PC-9 (cell line): ENCODE measurements at regions not wholly inside any gene's neighbourhood (a gene's known extent, or its start where the extent isn't known, plus 50 kb on each side); places are given as distances from the start of the nearest gene placed in this dataset.

Source experiments
- BruUV-seq: library from RNA; stranded (reverse); fragments of 400-500 nt; replicated peaks from 2 replicates; lab custom pipeline; 2021; lab: Mats Ljungman, UMichigan
- CTCF ChIA-PET: fragments of 300-600 bp; sonication (Branson Sonifier 250); formaldehyde crosslinking; loops from one replicate; lab custom pipeline; 2022; ENCODE audit warnings: antibody characterized with exemption; lab: Charles Lee
- POLR2A ChIA-PET: fragments of 300-600 bp; sonication (Branson Sonifier 250); formaldehyde crosslinking; loops from one replicate; lab custom pipeline; 2022; ENCODE audit warnings: antibody characterized with exemption; ENCODE audit not compliant: unreplicated experiment; lab: Charles Lee
- DNase-seq, 2 experiments: peaks; one replicate each; pipeline versions ENCODE4 v3.0.0 to v3.0.0-alpha.2; 2015 to 2022; ENCODE audit warnings: mixed read lengths in 1 of 2
- H2AFZ ChIP-seq: fragments of 200-600 bp; sonication (generic); 2 replicates; pipeline ENCODE4 v1.8.1; 2017; ENCODE audit warnings: antibody characterized with exemption
- H3F3A ChIP-seq: fragments of 200-600 bp; sonication (generic); 2 replicates; pipeline ENCODE4 v1.8.1; 2017; ENCODE audit warnings: antibody characterized with exemption, mild to moderate bottlenecking, low read depth; ENCODE audit not compliant: insufficient read depth
- H3K27ac ChIP-seq: fragments of 200-600 bp; sonication (generic); 2 replicates; pipeline ENCODE4 v1.6.1; 2016; ENCODE audit warnings: mixed run types
- H3K27me3 ChIP-seq: fragments of 200-600 bp; sonication (generic); 2 replicates; pipeline ENCODE4 v1.6.1; 2016; ENCODE audit warnings: low read depth, mixed run types; ENCODE audit not compliant: insufficient read depth
- H3K36me3 ChIP-seq: fragments of 200-600 bp; sonication (generic); 2 replicates; pipeline ENCODE4 v1.6.1; 2016; ENCODE audit warnings: low read depth, mixed run types
- H3K4me1 ChIP-seq: fragments of 200-600 bp; sonication (generic); replicated peaks from 2 replicates; pipeline ENCODE4 v1.6.1; 2016; ENCODE audit warnings: mixed run types; ENCODE audit not compliant: insufficient read depth
- H3K4me2 ChIP-seq: fragments of 200-600 bp; sonication (generic); 2 replicates; pipeline ENCODE4 v1.6.1; 2017; ENCODE audit warnings: mixed run types
- H3K4me3 ChIP-seq: fragments of 200-600 bp; sonication (generic); 2 replicates; pipeline ENCODE4 v1.6.1; 2016; ENCODE audit warnings: mixed run types
- H3K79me2 ChIP-seq: fragments of 200-600 bp; sonication (generic); 2 replicates; pipeline ENCODE4 v1.6.1; 2017; ENCODE audit warnings: low read depth, mixed run types
- H3K9me2 ChIP-seq: fragments of 200-600 bp; sonication (generic); 2 replicates; pipeline ENCODE4 v1.8.1; 2017; ENCODE audit warnings: mild to moderate bottlenecking; ENCODE audit not compliant: insufficient read depth
- H3K9me3 ChIP-seq: fragments of 200-600 bp; sonication (generic); 2 replicates; pipeline ENCODE4 v1.8.1; 2016; ENCODE audit warnings: low read depth; ENCODE audit not compliant: insufficient read depth
- H4K20me1 ChIP-seq: fragments of 200-600 bp; sonication (generic); 2 replicates; pipeline ENCODE4 v1.8.1; 2017; ENCODE audit not compliant: insufficient read depth
- EZH2 ChIP-seq: fragments of 200-600 bp; sonication (generic); IDR thresholded peaks from 2 replicates; pipeline ENCODE4 v1.8.0; 2017; ENCODE audit warnings: antibody characterized with exemption, low read depth
- intact Hi-C: fragments of 100-400 bp; cut with micrococcal nuclease; formaldehyde crosslinking; loops from one replicate; pipeline ENCODE4 v1.10.0; 2022; ENCODE audit not compliant: unreplicated experiment
- TF ChIP-seq, protein P1 (sequence below): fragments of 200-600 bp; sonication (generic); conservative IDR thresholded peaks from 2 replicates; pipeline ENCODE4 v1.6.1; 2017; ENCODE audit warnings: mixed run types, antibody characterized with exemption, mild to moderate bottlenecking, moderate library complexity

DNA sequence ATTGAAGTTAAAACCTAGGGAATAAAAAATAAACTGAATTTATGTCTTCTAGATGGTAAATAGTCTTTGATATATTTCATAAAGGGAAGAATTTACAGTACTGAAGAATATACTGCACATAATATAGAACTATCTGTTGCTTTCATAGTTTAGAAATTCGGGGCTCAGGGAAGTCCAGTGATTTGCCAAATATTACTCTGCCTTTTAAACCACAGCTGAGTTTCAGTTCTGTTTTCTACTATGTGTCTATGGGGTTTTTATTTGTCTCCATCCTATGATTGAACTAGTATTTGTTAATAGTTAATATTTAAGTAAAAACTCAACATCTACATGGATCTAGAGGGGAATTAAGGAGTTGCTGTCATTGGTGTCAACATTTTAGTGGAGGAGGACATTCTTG lies 715.0 kb upstream of the CDH8 start:
- Histone ChIP-seq H3K9me2 (no peaks in the 10 kb centered on the region), H3F3A (no peaks in the 10 kb centered on the region), H3K4me1 (no peaks in the 10 kb centered on the region), H2AFZ (no peak overlapping the region), H3K36me3 (no peaks in the 10 kb centered on the region), H4K20me1 (no peaks in the 10 kb centered on the region), H3K4me2 (no peak overlapping the region), H3K27ac (no peak overlapping the region), H3K79me2 (no peaks in the 10 kb centered on the region), H3K4me3 (no peak overlapping the region), H3K27me3 (no peaks in the 10 kb centered on the region), H3K9me3 (no peaks in the 10 kb centered on the region)
- intact Hi-C loops, result no loop called here
- ChIA-PET CTCF (no interaction called here), POLR2A (no interaction called here)
- no peak for DNase-seq
- TF ChIP-seq, protein P1, sequence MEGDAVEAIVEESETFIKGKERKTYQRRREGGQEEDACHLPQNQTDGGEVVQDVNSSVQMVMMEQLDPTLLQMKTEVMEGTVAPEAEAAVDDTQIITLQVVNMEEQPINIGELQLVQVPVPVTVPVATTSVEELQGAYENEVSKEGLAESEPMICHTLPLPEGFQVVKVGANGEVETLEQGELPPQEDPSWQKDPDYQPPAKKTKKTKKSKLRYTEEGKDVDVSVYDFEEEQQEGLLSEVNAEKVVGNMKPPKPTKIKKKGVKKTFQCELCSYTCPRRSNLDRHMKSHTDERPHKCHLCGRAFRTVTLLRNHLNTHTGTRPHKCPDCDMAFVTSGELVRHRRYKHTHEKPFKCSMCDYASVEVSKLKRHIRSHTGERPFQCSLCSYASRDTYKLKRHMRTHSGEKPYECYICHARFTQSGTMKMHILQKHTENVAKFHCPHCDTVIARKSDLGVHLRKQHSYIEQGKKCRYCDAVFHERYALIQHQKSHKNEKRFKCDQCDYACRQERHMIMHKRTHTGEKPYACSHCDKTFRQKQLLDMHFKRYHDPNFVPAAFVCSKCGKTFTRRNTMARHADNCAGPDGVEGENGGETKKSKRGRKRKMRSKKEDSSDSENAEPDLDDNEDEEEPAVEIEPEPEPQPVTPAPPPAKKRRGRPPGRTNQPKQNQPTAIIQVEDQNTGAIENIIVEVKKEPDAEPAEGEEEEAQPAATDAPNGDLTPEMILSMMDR, result no peak
- no peak for TF ChIP-seq EZH2
- no TSS peak for BruUV-seq

DNA sequence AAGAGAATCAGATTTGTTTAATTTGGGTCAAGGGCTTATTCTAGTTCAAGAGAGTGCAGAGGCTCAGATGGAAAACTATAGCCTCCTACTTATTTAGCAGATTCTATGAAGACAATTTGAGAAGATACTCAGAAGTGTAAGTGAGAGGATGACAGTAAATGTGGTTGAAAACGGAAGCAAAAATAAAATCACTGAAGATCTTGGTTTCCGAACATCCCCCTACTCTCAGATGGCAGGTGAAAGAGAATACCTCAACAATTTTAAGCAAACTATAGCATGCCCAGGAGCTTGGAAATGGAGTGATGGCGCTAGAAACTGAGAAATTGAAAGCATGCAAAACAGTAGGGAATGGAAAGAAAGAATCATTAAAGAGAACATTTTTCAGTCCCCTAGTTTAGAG lies 705.5 kb upstream of the CDH8 start:
- no peaks in the 10 kb centered on the region for H3K79me2 ChIP-seq
- DNase-seq, result no peak
- no peak overlapping the region for H3K4me3 ChIP-seq
- no peaks in the 10 kb centered on the region for H3K9me3 ChIP-seq
- TF ChIP-seq, protein P1, result no peak
- TF ChIP-seq EZH2, result no peak
- intact Hi-C loops, result no loop called here
- H3F3A ChIP-seq, result no peaks in the 10 kb centered on the region
- H2AFZ ChIP-seq, result no peak overlapping the region
- H3K36me3 ChIP-seq, result no peaks in the 10 kb centered on the region
- H4K20me1 ChIP-seq, result no peaks in the 10 kb centered on the region
- H3K27me3 ChIP-seq, result no peaks in the 10 kb centered on the region
- ChIA-PET CTCF (no interaction called here), POLR2A (no interaction called here)
- H3K9me2 ChIP-seq, result no peaks in the 10 kb centered on the region
- no peak overlapping the region for H3K4me2 ChIP-seq
- no TSS peak for BruUV-seq
- H3K27ac ChIP-seq, result no peak overlapping the region
- no peaks in the 10 kb centered on the region for H3K4me1 ChIP-seq

DNA sequence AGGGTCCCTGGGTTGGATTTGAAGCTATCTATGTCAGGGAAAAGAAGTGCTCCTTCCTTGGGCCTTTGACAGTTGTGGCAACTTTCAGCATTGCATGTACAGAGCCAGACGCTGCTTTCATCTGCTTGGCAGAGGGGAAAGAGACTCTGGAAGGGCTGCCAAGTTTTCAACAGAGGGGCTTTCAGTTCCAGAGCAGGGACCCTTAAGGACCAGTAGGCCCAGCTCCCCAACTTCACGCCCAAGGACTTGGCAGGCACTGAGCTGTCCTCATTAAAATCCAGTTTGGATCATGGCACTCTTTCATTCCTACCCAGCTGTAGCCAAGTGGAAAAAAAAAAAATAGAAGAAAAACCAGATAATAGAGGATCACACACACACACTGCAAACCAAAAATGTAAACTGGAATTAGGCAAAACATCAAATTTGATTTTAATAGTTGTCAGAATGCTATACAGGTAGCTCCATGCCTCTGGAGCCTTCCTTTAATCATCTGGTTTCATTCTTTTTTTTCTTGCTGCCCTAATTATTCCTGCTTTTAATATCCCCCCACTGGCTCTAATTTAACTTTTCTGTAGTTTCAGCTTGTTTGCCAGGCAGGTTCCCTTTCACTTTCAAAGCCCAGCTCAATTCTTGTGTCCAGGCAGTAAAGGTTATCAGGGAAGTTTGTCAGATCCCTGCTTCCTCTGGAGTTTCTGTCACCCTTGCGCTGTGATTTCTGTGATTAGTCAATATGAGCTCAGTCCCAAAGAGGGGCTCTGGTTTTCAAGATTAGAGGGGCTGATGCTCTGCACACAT lies 702.6 kb upstream of the CDH8 start:
- Histone ChIP-seq H3K4me1 (no peaks in the 10 kb centered on the region), H3K4me3 (no peak overlapping the region), H3K9me2 (no peaks in the 10 kb centered on the region), H3K27me3 (no peaks in the 10 kb centered on the region), H3K4me2 (no peak overlapping the region), H4K20me1 (no peaks in the 10 kb centered on the region), H2AFZ (no peak overlapping the region), H3K27ac (no peak overlapping the region), H3K79me2 (no peaks in the 10 kb centered on the region), H3F3A (no peaks in the 10 kb centered on the region), H3K9me3 (no peaks in the 10 kb centered on the region), H3K36me3 (no peaks in the 10 kb centered on the region)
- DNase-seq, result no peak
- POLR2A ChIA-PET, result no interaction called here
- CTCF ChIA-PET, result no interaction called here
- TF ChIP-seq EZH2, result no peak
- TF ChIP-seq, protein P1, result no peak
- intact Hi-C loops, result no loop called here
- BruUV-seq, result no TSS peak
